Mammary epithelial cell (primary cell): ENCODE measurements at regions not wholly inside any gene's neighbourhood (a gene's known extent, or its start where the extent isn't known, plus 50 kb on each side); places are given as distances from the start of the nearest gene placed in this dataset.

Source experiments
- CTCF ChIP-seq, 2 donors: IDR thresholded peaks in 1 of 2; conservative IDR thresholded peaks in 1 of 2; 2 replicates each; pipeline ENCODE4 v1.5.1; 2011 to 2012; ENCODE audit warnings: inconsistent platforms in 2 of 2, low read length in 2 of 2, mild to moderate bottlenecking in 2 of 2, control low read depth in 1 of 2, low read depth in 1 of 2; ENCODE audit not compliant: insufficient read depth in 1 of 2; ENCODE audit errors: extremely low read depth in 1 of 2
- EZH2 ChIP-seq: IDR thresholded peaks from 2 replicates; pipeline ENCODE4 v1.6.1; 2012; ENCODE audit warnings: low read length, inconsistent platforms, borderline replicate concordance

GRCh38 chr5:89866410-89866809 is 543.1 kb downstream of the CETN3 start:
- TF ChIP-seq EZH2 (no peak), CTCF (conservative IDR thresholded peaks at IDR 0.05 in 1 of 2, IDR thresholded peaks at IDR 0.05 in 1 of 2; ENCODE audit: extremely low read depth in 1 of 2, insufficient read depth in 1 of 2, low read depth in 1 of 2, low read length in 2 of 2) (no peak)
